OCI-LY3 (cell line): ENCODE measurements at regions not wholly inside any gene's neighbourhood (a gene's known extent, or its start where the extent isn't known, plus 50 kb on each side); places are given as distances from the start of the nearest gene placed in this dataset.

Experiments used
- H2AFZ ChIP-seq: fragments of 200-600, 300-600 bp; shearing (Covaris generic); 2 replicates; pipeline ENCODE4 v1.6.0; 2014; ENCODE audit warnings: antibody characterized with exemption, low read depth, low read length
- H3K27ac ChIP-seq: fragments of 200-600, 300-600 bp; sonication (generic); 2 replicates; pipeline ENCODE4 v1.5.1; 2014; ENCODE audit warnings: mild to moderate bottlenecking, low read length, moderate library complexity, mixed read lengths
- H3K27me3 ChIP-seq: fragments of 200-600, 300-600 bp; sonication (generic); 2 replicates; pipeline ENCODE4 v1.6.1; 2014; ENCODE audit warnings: low read depth, low read length, mixed read lengths
- H3K36me3 ChIP-seq: fragments of 200-600, 300-600 bp; sonication (generic); replicated peaks from 2 replicates; pipeline ENCODE3; 2014; ENCODE audit warnings: low read depth, low read length, mixed read lengths
- H3K4me1 ChIP-seq: fragments of 300-600, 200-600 bp; sonication (generic); 2 replicates; pipeline ENCODE4 v1.6.1; 2014; ENCODE audit warnings: low read length, mixed read lengths
- H3K4me2 ChIP-seq: fragments of 200-600, 300-600 bp; sonication (generic); 2 replicates; pipeline ENCODE4 v1.6.1; 2014; ENCODE audit warnings: low read length, mixed read lengths
- H3K4me3 ChIP-seq: fragments of 300-600, 200-600 bp; sonication (generic); 2 replicates; pipeline ENCODE4 v1.5.1; 2014; ENCODE audit warnings: antibody characterized with exemption, mild to moderate bottlenecking, low read length, moderate library complexity
- H3K79me2 ChIP-seq: fragments of 300-600, 200-600 bp; shearing (Covaris generic); 2 replicates; pipeline ENCODE4 v1.6.1; 2014; ENCODE audit warnings: mild to moderate bottlenecking, low read length, mixed read lengths
- H3K9ac ChIP-seq: fragments of 300-600, 200-600 bp; shearing (Covaris generic); 2 replicates; pipeline ENCODE4 v1.6.0; 2014; ENCODE audit warnings: mild to moderate bottlenecking, low read length, moderate library complexity
- H3K9me3 ChIP-seq: fragments of 200-600, 300-600 bp; shearing (Covaris generic); 2 replicates; pipeline ENCODE4 v1.6.1; 2014; ENCODE audit warnings: low read length, mixed read lengths; ENCODE audit not compliant: insufficient read depth
- H4K20me1 ChIP-seq: fragments of 200-600, 300-600 bp; sonication (generic); 2 replicates; pipeline ENCODE4 v1.6.1; 2016; ENCODE audit warnings: low read length, mixed read lengths; ENCODE audit not compliant: insufficient read depth
- EZH2phosphoT487 ChIP-seq: fragments of 200-600 bp; shearing (Covaris generic); IDR thresholded peaks from 2 replicates; pipeline ENCODE4 v1.6.1; 2018; ENCODE audit warnings: antibody characterized with exemption, mixed run types, low read depth
- TF ChIP-seq, protein P1 (sequence below): fragments of 200-600, 300-600 bp; sonication (generic); IDR thresholded peaks from 2 replicates; pipeline ENCODE4 v1.5.1; 2014; ENCODE audit warnings: antibody characterized with exemption, low read length, low read depth

- H3K4me3 ChIP-seq: peak overlapping the region; percentile 24; the same call in 1 of the 2 replicates
- H3K36me3 ChIP-seq: no peaks in the 10 kb centered on the region
- H3K79me2 ChIP-seq: no peaks in the 10 kb centered on the region
- H4K20me1 ChIP-seq: no peaks in the 10 kb centered on the region
- no peak overlapping the region for H2AFZ ChIP-seq
- no peaks in the 10 kb centered on the region for H3K27me3 ChIP-seq
- TF ChIP-seq, protein P1, sequence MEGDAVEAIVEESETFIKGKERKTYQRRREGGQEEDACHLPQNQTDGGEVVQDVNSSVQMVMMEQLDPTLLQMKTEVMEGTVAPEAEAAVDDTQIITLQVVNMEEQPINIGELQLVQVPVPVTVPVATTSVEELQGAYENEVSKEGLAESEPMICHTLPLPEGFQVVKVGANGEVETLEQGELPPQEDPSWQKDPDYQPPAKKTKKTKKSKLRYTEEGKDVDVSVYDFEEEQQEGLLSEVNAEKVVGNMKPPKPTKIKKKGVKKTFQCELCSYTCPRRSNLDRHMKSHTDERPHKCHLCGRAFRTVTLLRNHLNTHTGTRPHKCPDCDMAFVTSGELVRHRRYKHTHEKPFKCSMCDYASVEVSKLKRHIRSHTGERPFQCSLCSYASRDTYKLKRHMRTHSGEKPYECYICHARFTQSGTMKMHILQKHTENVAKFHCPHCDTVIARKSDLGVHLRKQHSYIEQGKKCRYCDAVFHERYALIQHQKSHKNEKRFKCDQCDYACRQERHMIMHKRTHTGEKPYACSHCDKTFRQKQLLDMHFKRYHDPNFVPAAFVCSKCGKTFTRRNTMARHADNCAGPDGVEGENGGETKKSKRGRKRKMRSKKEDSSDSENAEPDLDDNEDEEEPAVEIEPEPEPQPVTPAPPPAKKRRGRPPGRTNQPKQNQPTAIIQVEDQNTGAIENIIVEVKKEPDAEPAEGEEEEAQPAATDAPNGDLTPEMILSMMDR: no peak
- peak overlapping the region; percentile 67 for H3K4me2 ChIP-seq
- H3K4me1 ChIP-seq: peaks cover 28% of the 10 kb centered on the region
- H3K27ac ChIP-seq: peak overlapping the region; percentile 26
- no peaks in the 10 kb centered on the region for H3K9me3 ChIP-seq
- H3K9ac ChIP-seq: peak overlapping the region; percentile 11; the same call in 1 of the 2 replicates
These were observed 380.7 kb upstream of the PFKP start for GRCh38 chr10:2686691-2687090.

- TF ChIP-seq EZH2phosphoT487: no peak
- TF ChIP-seq, protein P1: no peak
- no peaks in the 10 kb centered on the region for H3K79me2 ChIP-seq
- no peak overlapping the region for H3K9ac ChIP-seq
- H3K27ac ChIP-seq: no peak overlapping the region
- no peaks in the 10 kb centered on the region for H4K20me1 ChIP-seq
- H3K4me1 ChIP-seq: peaks cover 20% of the 10 kb centered on the region
- no peaks in the 10 kb centered on the region for H3K9me3 ChIP-seq
- no peak overlapping the region for H2AFZ ChIP-seq
- H3K36me3 ChIP-seq: no peaks in the 10 kb centered on the region
- no peak overlapping the region for H3K4me2 ChIP-seq
- H3K27me3 ChIP-seq: no peaks in the 10 kb centered on the region
- no peak overlapping the region for H3K4me3 ChIP-seq
These were observed 384.9 kb upstream of the PFKP start for GRCh38 chr10:2682491-2682890.

DNA sequence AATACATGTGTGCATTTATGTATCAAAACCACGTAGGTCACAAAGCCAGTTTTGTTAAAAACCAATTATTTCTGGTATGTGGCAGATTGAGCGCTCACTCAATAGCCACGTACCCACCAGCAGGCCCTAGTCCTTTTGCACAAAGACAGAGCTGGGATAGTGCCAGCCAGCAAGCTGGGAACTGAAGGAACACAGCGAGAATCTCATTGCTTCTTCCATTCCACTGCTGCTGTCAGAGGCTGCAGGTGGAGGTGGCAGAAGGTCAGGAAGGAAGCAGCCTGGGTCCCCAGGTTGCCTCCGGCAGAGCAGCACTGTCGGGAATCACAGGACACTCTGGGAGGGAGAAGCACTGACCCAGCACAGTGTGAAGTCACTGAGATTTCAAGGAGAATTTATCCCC lies 385.5 kb upstream of the PFKP start:
- H3K36me3 ChIP-seq: no peaks in the 10 kb centered on the region
- TF ChIP-seq, protein P1: no peak
- no peak for TF ChIP-seq EZH2phosphoT487
- no peak overlapping the region for H2AFZ ChIP-seq

DNA sequence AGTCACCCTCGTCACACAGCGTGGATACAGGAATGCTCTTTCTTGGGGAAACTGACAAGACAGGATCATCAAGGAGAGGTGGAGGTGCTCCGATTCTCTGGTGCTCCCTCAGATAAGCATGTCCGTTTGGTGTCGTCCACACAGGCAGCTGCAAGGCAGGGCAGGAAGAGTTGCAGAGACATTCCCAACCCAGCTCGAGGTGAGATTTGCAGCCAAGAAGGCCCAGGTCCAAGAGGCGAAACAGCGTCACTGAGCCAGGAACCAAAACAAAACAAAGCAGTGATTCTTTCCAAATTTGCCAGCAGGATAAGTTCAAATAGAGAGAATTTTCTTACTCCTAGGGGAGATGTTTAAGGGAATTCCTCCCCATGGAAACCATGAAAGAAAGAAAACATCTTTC lies 386.5 kb upstream of the PFKP start:
- H3K9me3 ChIP-seq: no peaks in the 10 kb centered on the region
- H3K4me1 ChIP-seq: peaks cover 4% of the 10 kb centered on the region; the same call in 1 of the 2 replicates
- H3K27me3 ChIP-seq: no peaks in the 10 kb centered on the region
- no peaks in the 10 kb centered on the region for H3K36me3 ChIP-seq
- H3K27ac ChIP-seq: no peak overlapping the region
- no peak overlapping the region for H3K4me2 ChIP-seq
- H2AFZ ChIP-seq: no peak overlapping the region
- TF ChIP-seq, protein P1: no peak
- TF ChIP-seq EZH2phosphoT487: no peak
- H3K4me3 ChIP-seq: no peak overlapping the region
- H4K20me1 ChIP-seq: no peaks in the 10 kb centered on the region
- no peaks in the 10 kb centered on the region for H3K79me2 ChIP-seq
- no peak overlapping the region for H3K9ac ChIP-seq

More for the DNA sequence above, 385.5 kb upstream of the PFKP start:
- H3K9me3 ChIP-seq: no peaks in the 10 kb centered on the region
- H3K4me3 ChIP-seq: no peak overlapping the region
- H3K27ac ChIP-seq: no peak overlapping the region
- H3K4me2 ChIP-seq: no peak overlapping the region
- H3K4me1 ChIP-seq: peaks cover 14% of the 10 kb centered on the region
- H3K79me2 ChIP-seq: no peaks in the 10 kb centered on the region
- no peaks in the 10 kb centered on the region for H4K20me1 ChIP-seq
- H3K9ac ChIP-seq: no peak overlapping the region
- no peaks in the 10 kb centered on the region for H3K27me3 ChIP-seq
